ENCODE measurements at regions not wholly inside any gene's neighbourhood (a gene's known extent, or its start where the extent isn't known, plus 50 kb on each side); places are given as distances from the start of the nearest gene placed in this dataset.
A peak's percentile ranks its signal among the peaks of the same experiment; 100 is the strongest.

DNA sequence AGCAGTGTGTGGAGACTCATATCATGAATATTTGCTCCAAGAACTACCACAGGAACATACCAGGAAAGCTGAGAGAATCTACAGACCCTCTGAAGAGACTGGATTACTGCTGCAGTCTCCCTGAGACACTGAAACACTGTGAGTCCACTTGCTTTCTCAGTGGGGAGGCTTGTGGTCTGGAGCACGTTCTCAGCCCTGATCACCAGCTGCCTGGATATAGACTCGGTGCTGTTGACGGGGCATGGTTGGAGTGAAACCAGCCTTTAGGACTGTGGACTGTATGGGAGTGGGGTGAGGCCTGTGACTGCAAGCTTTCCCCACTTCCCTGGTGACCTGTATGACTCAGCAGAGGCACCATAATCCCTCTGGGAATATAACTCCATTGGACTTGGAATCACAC lies 525.8 kb upstream of the FBXO33 start:
- Mint-ChIP-seq H3K27me3 (ENCODE audit: unreplicated experiment) (no peaks in the 10 kb centered on the region), H3K36me3 (ENCODE audit: unreplicated experiment) (no peaks in the 10 kb centered on the region), H3K4me1 (ENCODE audit: low read depth, unreplicated experiment) (peaks cover 2% of the 10 kb centered on the region), H3K27ac (ENCODE audit: unreplicated experiment) (no peak overlapping the region), H3K4me3 (ENCODE audit: unreplicated experiment) (no peak overlapping the region), H3K9me3 (ENCODE audit: unreplicated experiment) (peaks cover under 1% of the 10 kb centered on the region)
- DNase-seq: no peak
- TF ChIP-seq CTCF (IDR thresholded peaks at IDR 0.05; ENCODE audit: partially characterized antibody, unreplicated experiment): no peak

DNA sequence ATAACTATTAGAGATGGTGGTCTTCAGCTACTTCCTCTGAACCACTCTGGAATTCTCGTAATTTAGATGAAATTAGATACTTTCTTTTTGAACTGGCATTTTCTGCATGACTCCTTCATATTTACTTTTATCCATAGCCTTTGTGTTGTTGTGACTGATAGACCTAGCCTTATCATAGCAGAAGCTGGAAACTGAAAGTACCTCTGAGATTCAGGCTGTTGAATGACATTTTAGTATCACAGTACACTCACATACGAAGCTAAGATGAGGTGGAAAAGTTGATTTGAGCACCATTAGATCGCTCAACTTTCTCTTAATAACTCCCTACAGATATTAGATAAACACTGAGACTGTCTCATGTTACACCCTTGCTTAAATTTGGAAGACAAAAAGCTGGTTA lies 525.1 kb upstream of the FBXO33 start:
- no peak for DNase-seq
- Mint-ChIP-seq H3K9me3 (ENCODE audit: unreplicated experiment) (peaks cover 2% of the 10 kb centered on the region), H3K4me1 (ENCODE audit: low read depth, unreplicated experiment) (peaks cover 2% of the 10 kb centered on the region), H3K27ac (ENCODE audit: unreplicated experiment) (no peak overlapping the region), H3K36me3 (ENCODE audit: unreplicated experiment) (no peaks in the 10 kb centered on the region), H3K27me3 (ENCODE audit: unreplicated experiment) (no peaks in the 10 kb centered on the region), H3K4me3 (ENCODE audit: unreplicated experiment) (no peak overlapping the region)
- TF ChIP-seq CTCF (IDR thresholded peaks at IDR 0.05; ENCODE audit: partially characterized antibody, unreplicated experiment): no peak

- Mint-ChIP-seq H3K36me3 (ENCODE audit: unreplicated experiment) (peaks cover 8% of the 10 kb centered on the region), H3K4me1 (ENCODE audit: low read depth, unreplicated experiment) (peaks cover 2% of the 10 kb centered on the region), H3K9me3 (ENCODE audit: unreplicated experiment) (peaks cover 2% of the 10 kb centered on the region), H3K27me3 (ENCODE audit: unreplicated experiment) (no peaks in the 10 kb centered on the region), H3K4me3 (ENCODE audit: unreplicated experiment) (no peak overlapping the region), H3K27ac (ENCODE audit: unreplicated experiment) (no peak overlapping the region)
- DNase-seq: no peak
- TF ChIP-seq CTCF (IDR thresholded peaks at IDR 0.05; ENCODE audit: partially characterized antibody, unreplicated experiment): peak; percentile 16
Measured at GRCh38 chr14:39956372-39956771, 524.1 kb upstream of the FBXO33 start.

DNA sequence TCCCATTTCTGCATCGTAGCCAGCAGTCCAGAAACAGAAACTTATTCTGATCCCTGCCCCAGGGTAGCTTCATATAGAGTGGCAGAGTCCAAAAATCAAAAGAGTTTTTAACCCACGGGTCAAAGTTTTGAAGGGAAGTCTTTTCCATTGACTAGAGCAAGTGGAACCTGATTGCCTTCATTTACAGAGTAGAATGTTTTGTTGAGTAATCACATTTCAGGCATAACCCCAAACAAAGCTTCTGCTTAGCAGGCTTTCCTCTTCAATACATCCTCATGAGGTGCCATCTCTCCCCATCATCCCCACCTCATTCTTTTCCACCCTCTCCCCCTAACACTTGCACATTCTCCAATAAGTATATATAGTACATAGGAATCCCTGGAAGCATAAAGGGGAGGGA lies 516.0 kb upstream of the FBXO33 start:
- no peak for DNase-seq
- peaks cover 8% of the 10 kb centered on the region for H3K36me3 Mint-ChIP-seq (ENCODE audit: unreplicated experiment)
- no peak overlapping the region for H3K4me3 Mint-ChIP-seq (ENCODE audit: unreplicated experiment)
- no peaks in the 10 kb centered on the region for H3K4me1 Mint-ChIP-seq (ENCODE audit: low read depth, unreplicated experiment)
- peaks cover 3% of the 10 kb centered on the region for H3K27me3 Mint-ChIP-seq (ENCODE audit: unreplicated experiment)
- TF ChIP-seq CTCF (IDR thresholded peaks at IDR 0.05; ENCODE audit: partially characterized antibody, unreplicated experiment): no peak
- no peak overlapping the region for H3K27ac Mint-ChIP-seq (ENCODE audit: unreplicated experiment)
- H3K9me3 Mint-ChIP-seq (ENCODE audit: unreplicated experiment): peaks cover 5% of the 10 kb centered on the region

GRCh38 chr14:39946807-39947206 lies 514.6 kb upstream of the FBXO33 start:
- no peak for TF ChIP-seq CTCF (IDR thresholded peaks at IDR 0.05; ENCODE audit: partially characterized antibody, unreplicated experiment)
- H3K27me3 Mint-ChIP-seq (ENCODE audit: unreplicated experiment): peaks cover 3% of the 10 kb centered on the region
- no peak overlapping the region for H3K4me3 Mint-ChIP-seq (ENCODE audit: unreplicated experiment)
- no peaks in the 10 kb centered on the region for H3K4me1 Mint-ChIP-seq (ENCODE audit: low read depth, unreplicated experiment)
- no peak overlapping the region for H3K27ac Mint-ChIP-seq (ENCODE audit: unreplicated experiment)
- H3K9me3 Mint-ChIP-seq (ENCODE audit: unreplicated experiment): peaks cover 3% of the 10 kb centered on the region
- DNase-seq: no peak
- H3K36me3 Mint-ChIP-seq (ENCODE audit: unreplicated experiment): peaks cover 4% of the 10 kb centered on the region

All from glutamatergic neuron (in vitro differentiated cells).